ENCODE measurements at regions not wholly inside any gene's neighbourhood (a gene's known extent, or its start where the extent isn't known, plus 50 kb on each side); places are given as distances from the start of the nearest gene placed in this dataset.

DNA sequence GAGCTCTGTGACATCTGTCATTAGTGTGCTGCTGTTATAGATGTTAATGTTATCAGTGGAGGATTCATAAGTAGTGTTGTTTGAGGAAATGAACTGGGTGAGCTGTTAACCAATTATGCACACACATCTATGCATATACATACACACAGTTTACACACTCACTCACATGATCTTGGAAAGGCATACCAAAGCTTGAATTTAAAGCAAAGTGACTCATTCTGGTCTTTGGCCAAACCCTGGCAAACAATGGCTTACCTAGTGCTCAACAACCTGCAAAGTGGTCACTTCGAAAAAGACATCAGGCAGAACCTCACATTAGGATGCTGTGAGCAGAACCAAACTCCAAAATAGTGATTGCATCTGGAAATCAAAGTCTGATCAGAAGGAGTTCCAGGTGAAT, 1037.3 kb upstream of the CDH6 start:
- DNase-seq (ENCODE audit: low read depth, low spot score) (no peak), FAIRE-seq (no peak)
- intact Hi-C loops (cut with micrococcal nuclease) (no loop called here), dilution Hi-C loops (cut with MboI; ENCODE audit: extremely low pct_ligation_motif_present, low sequenced_read_pairs) (no loop called here)
- H3K9ac ChIP-seq (replicated peaks; ENCODE audit: extremely low read depth, insufficient read depth, low read length): no peak overlapping the region
- no peaks in the 10 kb centered on the region for H3K36me3 ChIP-seq (ENCODE audit: control insufficient read depth in 2 of 2, extremely low read depth in 1 of 2, insufficient read depth in 2 of 2, low read length in 2 of 2)
- H4K20me1 ChIP-seq (replicated peaks; ENCODE audit: control insufficient read depth, extremely low read depth, insufficient read depth, low read length): no peaks in the 10 kb centered on the region
- H2AFZ ChIP-seq (ENCODE audit: low read depth, low read length): no peak overlapping the region
- no peaks in the 10 kb centered on the region for H3K4me1 ChIP-seq (ENCODE audit: control insufficient read depth, extremely low read depth, insufficient read depth, low read length)
- no peak overlapping the region for H3K4me2 ChIP-seq (ENCODE audit: insufficient read depth, low read length)
- peaks cover 7% of the 10 kb centered on the region for H3K9me3 ChIP-seq (replicated peaks; ENCODE audit: control insufficient read depth, insufficient read depth, low read length)
- no peak overlapping the region for H3K27ac ChIP-seq (ENCODE audit: insufficient read depth, low read depth, low read length)
- ChIA-PET POLR2A (no interaction called here), CTCF (no interaction called here)
- no peaks in the 10 kb centered on the region for H3K27me3 ChIP-seq (ENCODE audit: control insufficient read depth in 2 of 2, insufficient read depth in 2 of 2, low read length in 2 of 2)
- H3K79me2 ChIP-seq (ENCODE audit: control insufficient read depth, insufficient read depth, low read length): no peaks in the 10 kb centered on the region
- H3K9me1 ChIP-seq (replicated peaks; ENCODE audit: control insufficient read depth, extremely low read depth, insufficient read depth, low read length): no peaks in the 10 kb centered on the region
- no TSS peak for BruUV-seq (replicated peaks)
- TF ChIP-seq EZH2 (IDR thresholded peaks at IDR 0.05; ENCODE audit: borderline replicate concordance, low read depth, low read length, severe bottlenecking) (no peak), POLR2A (IDR thresholded peaks at IDR 0.05; ENCODE audit: low read depth, low read length) (no peak), FOS (IDR thresholded peaks at IDR 0.05; ENCODE audit: borderline replicate concordance, insufficient read depth, low read length) (no peak), JUN (IDR thresholded peaks at IDR 0.05; ENCODE audit: borderline replicate concordance, insufficient read depth, insufficient read length, low read depth) (no peak), CTCF (IDR thresholded peaks at IDR 0.05; ENCODE audit: extremely low read depth in 1 of 2, insufficient read depth in 1 of 2, low read depth in 1 of 2, low read length in 2 of 2) (no peak), GATA2 (IDR thresholded peaks at IDR 0.05; ENCODE audit: insufficient read depth, insufficient read length, low read depth, low read length) (no peak), POLR2AphosphoS5 (IDR thresholded peaks at IDR 0.05; ENCODE audit: insufficient read depth, low read depth, low read length) (no peak), MYC (IDR thresholded peaks at IDR 0.05; ENCODE audit: low read depth, low read length) (no peak)
- TF ChIP-seq, protein P1, sequence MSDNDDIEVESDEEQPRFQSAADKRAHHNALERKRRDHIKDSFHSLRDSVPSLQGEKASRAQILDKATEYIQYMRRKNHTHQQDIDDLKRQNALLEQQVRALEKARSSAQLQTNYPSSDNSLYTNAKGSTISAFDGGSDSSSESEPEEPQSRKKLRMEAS (IDR thresholded peaks at IDR 0.05; ENCODE audit: insufficient read depth, insufficient read length): no peak
- H3K4me3 ChIP-seq (replicated peaks in 1 of 3; ENCODE audit: insufficient read depth in 1 of 3, low read depth in 1 of 3, low read length in 3 of 3): no peak overlapping the region

All from endothelial cell of umbilical vein (primary cell).